Muscle of back (tissue), 3 donors: ENCODE measurements at regions not wholly inside any gene's neighbourhood (a gene's known extent, or its start where the extent isn't known, plus 50 kb on each side); places are given as distances from the start of the nearest gene placed in this dataset.
"Not testable (repeated sequence)": the region's sequence is repeated elsewhere in the genome, so short reads cannot be mapped to it uniquely, and the experiment has no call there.

Experiments
- DNase-seq, 3 donors: peaks; one replicate each; pipeline versions ENCODE4 v3.0.0 to v3.0.0-alpha.2; 2013

- peak in 1 of 3 donors; percentile 35 for DNase-seq
Observed at GRCh38 chr18:68234131-68234530, 480.8 kb downstream of the TMX3 start.

- no peak for DNase-seq
Observed at GRCh38 chr18:68233018-68233417, 481.9 kb downstream of the TMX3 start.

- DNase-seq: no peak
Observed at GRCh38 chr18:68229351-68229750, 485.6 kb downstream of the TMX3 start.

- DNase-seq: peak in 2 of 3 donors; percentile 25 to 36
Observed at GRCh38 chr18:68221111-68221724, 493.7 kb downstream of the TMX3 start.

GRCh38 chr18:68220458-68220857, 494.4 kb downstream of the TMX3 start:
- no peak for DNase-seq

- peak in 1 of 3 donors; percentile 22 for DNase-seq
Observed at GRCh38 chr18:68219872-68220271, 495.0 kb downstream of the TMX3 start.

GRCh38 chr18:68219274-68219673, 495.6 kb downstream of the TMX3 start:
- no peak for DNase-seq

- no peak for DNase-seq
Observed at GRCh38 chr18:68215931-68216330, 499.0 kb downstream of the TMX3 start.

- DNase-seq: no peak
Observed at GRCh38 chr18:68186039-68186438, 528.9 kb downstream of the TMX3 start.

GRCh38 chr18:68181956-68182355, 533.0 kb downstream of the TMX3 start:
- peak in 2 of 3 donors; percentile 20 to 49 for DNase-seq

GRCh38 chr18:68179811-68180210, 535.1 kb downstream of the TMX3 start:
- DNase-seq: peak in 2 of 3 donors; percentile 15 to 55

GRCh38 chr18:68178921-68179320, 536.0 kb downstream of the TMX3 start:
- DNase-seq: no peak

- DNase-seq: peak in 1 of 3 donors; percentile 96
Observed at GRCh38 chr18:68177807-68178702, 536.9 kb downstream of the TMX3 start.

GRCh38 chr18:68176901-68177300, 538.0 kb downstream of the TMX3 start:
- DNase-seq: no peak

- no peak for DNase-seq
Observed at GRCh38 chr18:68172842-68173549, 541.9 kb downstream of the TMX3 start.

- no peak for DNase-seq
Observed at GRCh38 chr18:68164909-68165308, 550.0 kb downstream of the TMX3 start.

- not testable (repeated sequence) for DNase-seq
Observed at GRCh38 chr18:68153821-68154220, 561.1 kb downstream of the TMX3 start.

- DNase-seq: no peak
Observed at GRCh38 chr18:68152770-68153169, 562.1 kb downstream of the TMX3 start.

GRCh38 chr18:68150961-68151360, 563.9 kb downstream of the TMX3 start:
- DNase-seq: no peak

GRCh38 chr18:68148863-68149262, 566.0 kb downstream of the TMX3 start:
- no peak for DNase-seq

GRCh38 chr18:68147728-68148127, 567.2 kb downstream of the TMX3 start:
- no peak for DNase-seq

GRCh38 chr18:68121826-68122225, 593.1 kb downstream of the TMX3 start:
- no peak for DNase-seq

GRCh38 chr18:68121308-68121707, 593.6 kb downstream of the TMX3 start:
- DNase-seq: no peak
